Adrenal gland (tissue), 9 donors: ENCODE measurements at regions not wholly inside any gene's neighbourhood (a gene's known extent, or its start where the extent isn't known, plus 50 kb on each side); places are given as distances from the start of the nearest gene placed in this dataset.

ENCODE experiments used
- DNase-seq, 7 donors: peaks; one replicate each; pipeline ENCODE4 v3.0.0-alpha.2; 2019 to 2020
- H3K27ac ChIP-seq, 5 donors: fragments of 200-600 bp; sonication (generic) in 4 of 5; 1 replicate in 3 of 5; 2 replicates in 2 of 5; pipeline versions ENCODE4 v1.5.1 to v1.8.0; 2016 to 2020; ENCODE audit warnings: mild to moderate bottlenecking in 1 of 5
- H3K27me3 ChIP-seq: fragments of 200-600 bp; 2 replicates; pipeline ENCODE4 v1.8.0; 2021
- H3K36me3 ChIP-seq, 2 donors: fragments of 200-600 bp; replicated peaks in 1 of 2; 1 replicate in 1 of 2; 2 replicates in 1 of 2; pipeline versions ENCODE4 v1.5.1 to v1.8.0; 2018 to 2022
- H3K4me1 ChIP-seq, 2 donors: fragments of 200-600 bp; replicated peaks in 1 of 2; 1 replicate in 1 of 2; 2 replicates in 1 of 2; pipeline versions ENCODE4 v1.5.1 to v1.8.0; 2018 to 2021
- H3K4me3 ChIP-seq, 4 donors: fragments of 200-600 bp; sonication (generic) in 3 of 4; one replicate each; pipeline ENCODE4 v1.5.1; 2016 to 2018
- H3K9me3 ChIP-seq, 3 donors: fragments of 200-600 bp; sonication (generic) in 1 of 3; replicated peaks in 1 of 3; 1 replicate in 2 of 3; 2 replicates in 1 of 3; pipeline versions ENCODE4 v1.5.1 to v1.8.0; 2016 to 2021
- POLR2A ChIP-seq, 2 donors: fragments of 450-650 bp; IDR thresholded peaks; one replicate each; pipeline ENCODE4 v1.6.1; 2017; ENCODE audit warnings: antibody characterized with exemption in 2 of 2, mild to moderate bottlenecking in 2 of 2, moderate library complexity in 1 of 2
- WGBS, 4 donors: extraction: QIAGEN DNeasy Blood & Tissue Kit in 2 of 4; methylation state at CpG; one replicate each; pipeline versions ENCODE4 v1.1.5 to v1.1.7; 2013 to 2017; 5-methylcytosine and 5-hydroxymethylcytosine counted together
- intact Hi-C, 2 donors: fragments of 100-400 bp; cut with DNase I; formaldehyde crosslinking; loops; one replicate each; pipeline versions ENCODE4 v1.14.1 to v1.15.0; 2022 to 2023
- TF ChIP-seq, protein P1 (sequence below), 6 experiments: fragments of 450-650 bp in 4 of 6; fragments of 200-600 bp in 2 of 6; sonication (generic) in 1 of 6; IDR thresholded peaks; 1 replicate in 5 of 6; 2 replicates in 1 of 6; pipeline versions ENCODE4 v1.5.1 to v1.8.0; 2016 to 2021; ENCODE audit warnings: antibody characterized with exemption in 6 of 6, mild to moderate bottlenecking in 2 of 6, moderate library complexity in 1 of 6
- donor health status: healthy with polysubstance abuse.
- donor health status: Bipolar disorder and iron deficiency.
- donor health status: DM: yes; HTN: yes; CAD: no.
- donor health status: DM: no; HTN: no; CAD: no.
- donor health status: DM: no; HTN: no; CAD: no.

- intact Hi-C loops = no loop called here
These were observed 283.9 kb upstream of the ANKRD55 start for GRCh38 chr5:56517011-56517416.

GRCh38 chr5:56516441-56516840, 283.3 kb upstream of the ANKRD55 start:
- no peaks in the 10 kb centered on the region for H3K9me3 ChIP-seq
- intact Hi-C loops = no loop called here
- H3K27ac ChIP-seq = peak overlapping the region in 1 of 5 donors; percentile 6
- 82 to 93% (median 92%) methylated on average over 5 of the region's 5 CpGs for WGBS, 4 donors
- peaks cover 14 to 37% of the 10 kb centered on the region in 2 donors for H3K4me1 ChIP-seq
- TF ChIP-seq POLR2A (IDR thresholded peaks at IDR 0.05) = no peak
- TF ChIP-seq, protein P1, sequence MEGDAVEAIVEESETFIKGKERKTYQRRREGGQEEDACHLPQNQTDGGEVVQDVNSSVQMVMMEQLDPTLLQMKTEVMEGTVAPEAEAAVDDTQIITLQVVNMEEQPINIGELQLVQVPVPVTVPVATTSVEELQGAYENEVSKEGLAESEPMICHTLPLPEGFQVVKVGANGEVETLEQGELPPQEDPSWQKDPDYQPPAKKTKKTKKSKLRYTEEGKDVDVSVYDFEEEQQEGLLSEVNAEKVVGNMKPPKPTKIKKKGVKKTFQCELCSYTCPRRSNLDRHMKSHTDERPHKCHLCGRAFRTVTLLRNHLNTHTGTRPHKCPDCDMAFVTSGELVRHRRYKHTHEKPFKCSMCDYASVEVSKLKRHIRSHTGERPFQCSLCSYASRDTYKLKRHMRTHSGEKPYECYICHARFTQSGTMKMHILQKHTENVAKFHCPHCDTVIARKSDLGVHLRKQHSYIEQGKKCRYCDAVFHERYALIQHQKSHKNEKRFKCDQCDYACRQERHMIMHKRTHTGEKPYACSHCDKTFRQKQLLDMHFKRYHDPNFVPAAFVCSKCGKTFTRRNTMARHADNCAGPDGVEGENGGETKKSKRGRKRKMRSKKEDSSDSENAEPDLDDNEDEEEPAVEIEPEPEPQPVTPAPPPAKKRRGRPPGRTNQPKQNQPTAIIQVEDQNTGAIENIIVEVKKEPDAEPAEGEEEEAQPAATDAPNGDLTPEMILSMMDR (IDR thresholded peaks at IDR 0.05) = no peak
- no peak overlapping the region for H3K4me3 ChIP-seq
- no peaks in the 10 kb centered on the region for H3K27me3 ChIP-seq
- peak in 1 of 7 donors; percentile 9 for DNase-seq
- no peaks in the 10 kb centered on the region for H3K36me3 ChIP-seq

More at GRCh38 chr5:56517011-56517416, 283.9 kb upstream of the ANKRD55 start:
- WGBS, 4 donors = 10 to 27% (median 15%) methylated on average over 2 of the region's 2 CpGs
- H3K9me3 ChIP-seq = no peaks in the 10 kb centered on the region
- no peak overlapping the region for H3K27ac ChIP-seq
- H3K4me3 ChIP-seq = no peak overlapping the region
- H3K36me3 ChIP-seq = no peaks in the 10 kb centered on the region
- peaks cover 14 to 38% of the 10 kb centered on the region in 2 donors for H3K4me1 ChIP-seq
- peak; percentile 56 to 87 (median 75) for DNase-seq
- H3K27me3 ChIP-seq = no peaks in the 10 kb centered on the region
- TF ChIP-seq, protein P1 (IDR thresholded peaks at IDR 0.05) = no peak
- TF ChIP-seq POLR2A (IDR thresholded peaks at IDR 0.05) = no peak

- H3K27me3 ChIP-seq = no peaks in the 10 kb centered on the region
- WGBS, 4 donors = 70 to 79% (median 77%) methylated on average over 2 of the region's 2 CpGs
- H3K4me3 ChIP-seq = no peak overlapping the region
- peaks cover 14 to 37% of the 10 kb centered on the region in 2 donors for H3K4me1 ChIP-seq
- intact Hi-C loops = no loop called here
- peak overlapping the region in 1 of 5 donors; percentile 6 for H3K27ac ChIP-seq
- H3K9me3 ChIP-seq = no peaks in the 10 kb centered on the region
- no peaks in the 10 kb centered on the region for H3K36me3 ChIP-seq
- no peak for TF ChIP-seq POLR2A (IDR thresholded peaks at IDR 0.05)
- TF ChIP-seq, protein P1 (IDR thresholded peaks at IDR 0.05) = no peak
- no peak for DNase-seq
These were observed 282.9 kb upstream of the ANKRD55 start for GRCh38 chr5:56516035-56516434.

GRCh38 chr5:56515011-56515410, 281.9 kb upstream of the ANKRD55 start:
- H3K36me3 ChIP-seq = no peaks in the 10 kb centered on the region
- DNase-seq = no peak
- TF ChIP-seq, protein P1 (IDR thresholded peaks at IDR 0.05) = no peak
- no peak for TF ChIP-seq POLR2A (IDR thresholded peaks at IDR 0.05)
- no peak overlapping the region for H3K27ac ChIP-seq
- WGBS, 4 donors = 76 to 82% (median 77%) methylated on average over 5 to 8 of the region's 8 CpGs
- no peaks in the 10 kb centered on the region for H3K9me3 ChIP-seq
- intact Hi-C loops = no loop called here
- peaks cover 14 to 37% of the 10 kb centered on the region in 2 donors for H3K4me1 ChIP-seq
- no peaks in the 10 kb centered on the region for H3K27me3 ChIP-seq
- H3K4me3 ChIP-seq = no peak overlapping the region
